Fibroblast of skin of left quadriceps (primary cell): ENCODE measurements at regions not wholly inside any gene's neighbourhood (a gene's known extent, or its start where the extent isn't known, plus 50 kb on each side); places are given as distances from the start of the nearest gene placed in this dataset.

Experiments used
- DNase-seq, 2 experiments: peaks; one replicate each; pipeline ENCODE4 v3.0.0-alpha.2; 2013; ENCODE audit warnings: low read depth in 2 of 2

DNA sequence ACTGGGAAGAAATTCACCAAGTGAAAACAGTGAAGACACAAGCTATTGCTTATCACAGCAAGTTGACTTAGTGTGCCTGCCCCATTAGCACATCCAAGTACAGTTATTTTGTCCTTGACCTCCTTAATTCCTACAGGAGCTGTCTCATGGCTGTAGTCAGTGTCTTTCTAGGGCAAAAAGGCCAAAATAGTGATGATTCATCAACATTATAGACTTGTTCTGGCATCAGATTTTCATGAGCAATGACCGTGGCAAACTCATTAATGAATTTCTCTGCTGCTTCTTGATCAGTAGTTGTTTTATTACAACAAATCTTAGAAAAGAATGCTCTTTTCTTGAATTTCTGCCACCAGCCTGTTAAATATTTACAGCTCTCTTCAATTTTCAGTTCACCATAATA lies 1169.3 kb upstream of the DDX18 start:
- no peak for DNase-seq

DNA sequence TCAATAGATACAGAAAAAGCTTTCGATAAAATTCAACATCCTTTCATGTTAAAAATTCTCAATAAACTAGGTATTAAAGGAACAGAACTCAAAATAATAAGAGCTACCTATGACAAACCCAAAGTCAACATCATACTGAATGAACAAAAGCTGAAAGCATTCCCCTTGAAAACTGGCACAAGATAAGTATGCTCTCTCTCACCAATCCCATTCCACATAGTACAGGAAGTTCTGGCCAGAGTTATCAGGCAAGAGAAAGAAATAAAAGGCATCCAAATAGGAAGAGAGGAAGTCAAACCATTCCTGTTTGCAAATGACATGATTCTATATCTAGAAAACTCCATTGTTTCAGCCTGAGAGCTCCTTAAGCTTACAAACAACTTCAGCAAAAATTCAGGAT lies 1145.8 kb upstream of the DDX18 start:
- DNase-seq, result no peak

DNA sequence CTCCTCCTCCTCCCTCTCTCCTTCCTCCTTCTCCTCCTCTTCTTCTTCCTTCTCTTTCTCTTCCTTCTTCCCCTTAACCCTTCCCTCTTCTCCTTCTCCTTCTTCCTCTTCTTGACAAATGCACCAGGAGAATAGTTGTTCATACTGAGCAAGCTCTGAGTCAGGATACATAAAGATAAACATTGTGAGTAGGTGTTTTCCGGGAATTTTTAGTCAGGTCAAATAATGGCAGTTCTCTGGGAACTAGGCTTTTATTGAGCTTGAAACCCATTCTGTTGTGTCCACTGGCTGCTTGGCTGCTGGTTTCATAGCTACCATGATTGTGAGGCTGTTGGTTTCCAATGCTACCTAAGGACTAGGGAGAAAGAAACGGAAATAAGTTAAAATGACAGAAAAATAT lies 1144.7 kb upstream of the DDX18 start:
- no peak for DNase-seq

DNA sequence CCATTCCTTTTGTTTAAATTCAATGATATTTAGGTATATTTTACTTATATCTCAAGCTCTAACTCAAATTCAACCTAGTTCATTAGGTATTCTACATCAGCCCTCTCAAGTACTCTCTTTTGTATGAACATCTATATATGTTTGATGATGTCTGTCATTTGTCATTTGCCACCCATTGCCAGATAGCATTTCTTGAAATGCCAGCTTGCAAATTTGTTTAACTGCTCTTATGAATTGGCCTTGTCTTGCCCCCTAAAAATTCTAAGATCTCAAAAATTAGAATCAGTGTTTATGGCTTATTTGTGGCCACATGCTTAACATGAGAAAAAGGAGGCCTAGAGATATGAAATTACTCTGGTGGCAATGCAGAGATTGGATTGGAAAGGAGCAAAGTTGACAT lies 1140.3 kb upstream of the DDX18 start:
- DNase-seq, result no peak

DNA sequence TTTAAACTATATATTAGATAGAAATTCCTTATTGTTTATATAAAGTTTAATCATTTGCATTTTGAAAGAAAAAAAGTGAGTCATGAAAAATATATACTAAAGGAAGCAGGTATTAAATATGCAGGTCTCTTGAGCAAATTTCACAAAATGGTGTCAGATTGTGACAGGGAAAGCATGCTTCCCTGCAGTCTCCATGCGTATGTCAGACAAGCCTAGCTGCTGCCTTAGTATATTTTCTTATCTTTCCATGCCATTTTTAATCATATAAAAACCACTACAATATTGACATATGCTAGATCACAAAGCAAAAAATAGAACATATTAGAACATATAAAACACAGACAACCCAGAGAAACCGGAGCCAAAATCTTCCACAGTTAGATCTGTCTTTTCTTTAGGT lies 1137.7 kb upstream of the DDX18 start:
- DNase-seq, result no peak

DNA sequence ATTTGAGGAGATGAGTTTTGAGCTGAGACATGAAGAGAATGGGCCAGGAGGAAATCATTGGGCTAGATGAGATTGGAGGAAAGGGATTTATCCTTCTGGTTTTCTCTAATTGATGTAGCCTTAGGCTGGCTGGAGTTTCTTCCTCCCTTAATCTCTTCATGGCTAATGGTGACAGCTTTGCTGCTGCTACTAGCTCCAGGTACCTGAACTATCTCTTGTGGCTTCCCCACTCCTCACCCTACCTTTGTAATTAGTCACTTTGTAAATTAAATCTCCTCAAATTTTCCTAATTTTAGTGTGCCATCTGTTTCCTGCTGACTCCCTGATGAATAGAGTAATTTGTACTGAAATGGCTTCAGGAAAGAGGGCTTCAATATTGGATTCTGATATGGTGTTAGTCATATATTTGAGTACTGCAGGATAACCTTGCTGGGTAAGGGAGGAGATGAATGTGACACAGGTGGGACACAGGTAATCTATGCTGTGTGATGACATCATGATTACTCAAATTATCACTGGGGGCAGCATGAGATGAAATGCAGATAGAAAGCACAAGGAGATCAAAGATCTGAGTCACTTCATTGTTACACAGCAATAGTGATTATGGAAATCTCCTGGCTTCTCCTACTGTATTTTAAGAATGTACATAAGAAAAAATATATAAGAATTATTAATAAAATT lies 1134.1 kb upstream of the DDX18 start:
- no peak for DNase-seq

DNA sequence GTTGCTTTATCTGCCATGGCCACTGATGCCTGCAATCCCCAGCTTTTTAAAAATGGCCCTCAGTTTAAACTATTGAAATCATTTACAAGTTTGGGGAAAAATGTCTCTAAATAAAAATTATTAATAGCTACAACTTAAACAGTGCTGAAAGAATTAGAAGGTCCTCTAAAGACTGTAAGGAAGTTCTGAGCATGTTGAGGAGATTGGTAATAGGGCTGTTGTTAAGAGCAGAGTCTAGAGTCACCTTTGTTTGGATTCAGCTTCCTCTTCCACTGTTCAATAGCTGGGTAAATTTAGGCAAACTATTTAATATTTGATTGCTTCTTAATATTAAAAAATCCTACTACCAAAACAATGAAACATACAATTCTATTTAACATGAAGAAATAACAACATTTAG lies 1127.1 kb upstream of the DDX18 start:
- no peak for DNase-seq

DNA sequence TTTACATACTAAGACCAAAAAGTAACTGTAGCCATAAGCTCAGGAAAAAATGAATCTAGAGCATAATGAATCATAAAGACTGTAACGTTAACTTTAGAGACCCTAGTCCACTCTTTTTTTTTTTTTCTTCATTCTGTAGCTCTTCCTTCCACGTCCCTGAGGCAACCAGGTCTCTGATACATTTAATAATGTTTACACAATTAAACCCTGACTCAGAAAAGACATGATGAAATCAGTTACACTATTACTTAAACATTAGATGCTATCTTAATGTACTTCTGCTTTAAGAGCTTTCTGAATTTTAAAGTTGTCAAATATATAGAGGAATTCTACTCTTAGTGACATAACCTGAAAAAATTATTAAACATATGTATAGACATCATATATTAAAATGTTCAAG lies 1121.5 kb upstream of the DDX18 start:
- DNase-seq, result no peak

DNA sequence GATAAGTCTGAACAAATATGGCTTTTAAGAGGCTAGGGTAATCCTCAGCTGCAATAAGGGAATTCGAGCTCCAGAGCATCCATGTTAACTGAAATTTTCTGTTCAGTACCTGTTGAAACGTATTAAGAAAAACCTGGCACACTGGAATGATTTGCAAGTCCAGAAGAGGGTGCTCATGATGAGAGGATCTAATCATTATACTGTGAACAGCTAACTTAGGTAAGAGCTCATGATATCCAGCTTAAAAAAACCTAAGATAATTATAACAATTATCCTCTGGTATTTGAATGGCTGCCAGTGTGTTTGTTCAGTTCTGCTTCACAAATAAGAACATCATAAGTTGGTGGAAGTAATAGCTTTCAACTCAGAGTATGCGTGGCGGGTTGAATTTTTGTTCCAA lies 1118.3 kb upstream of the DDX18 start:
- DNase-seq, result no peak

DNA sequence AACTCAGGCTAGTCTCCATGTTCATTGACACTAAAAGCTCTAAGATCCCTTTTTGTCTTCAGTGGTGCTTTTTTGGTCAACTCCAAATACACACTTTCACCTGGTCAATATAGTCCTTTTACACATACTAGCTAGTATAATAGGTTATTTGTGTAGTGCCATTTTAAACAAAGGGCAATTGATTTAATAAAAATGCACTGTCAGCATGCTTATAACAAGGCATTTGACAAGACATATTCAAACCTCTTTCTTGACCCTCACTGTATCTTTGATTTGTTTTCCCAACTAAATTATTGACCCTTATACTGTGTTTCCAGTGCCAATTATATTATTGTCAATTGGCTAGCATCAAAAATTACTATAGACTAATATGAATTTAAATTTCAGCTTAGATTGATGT lies 1117.6 kb upstream of the DDX18 start:
- no peak for DNase-seq

DNA sequence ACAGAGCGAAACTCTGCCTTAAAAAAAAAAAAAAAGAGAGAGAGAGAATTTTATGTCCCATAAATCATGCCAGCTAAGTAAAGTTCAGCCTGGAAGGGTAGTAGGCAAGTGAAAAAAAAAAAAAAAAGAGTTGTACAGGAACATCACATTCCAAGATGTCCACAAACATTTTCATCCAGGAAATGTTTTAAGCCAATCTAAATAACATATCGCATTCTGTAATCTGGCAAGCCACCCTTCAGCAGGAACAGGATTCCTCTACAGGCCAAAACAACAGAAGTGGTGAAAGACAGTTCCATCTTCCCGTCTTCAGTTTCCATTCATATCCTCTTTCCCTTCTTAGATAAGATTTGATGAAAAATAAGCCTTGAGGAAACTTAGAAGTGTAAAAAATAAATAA lies 1108.1 kb upstream of the DDX18 start:
- DNase-seq, result no peak

DNA sequence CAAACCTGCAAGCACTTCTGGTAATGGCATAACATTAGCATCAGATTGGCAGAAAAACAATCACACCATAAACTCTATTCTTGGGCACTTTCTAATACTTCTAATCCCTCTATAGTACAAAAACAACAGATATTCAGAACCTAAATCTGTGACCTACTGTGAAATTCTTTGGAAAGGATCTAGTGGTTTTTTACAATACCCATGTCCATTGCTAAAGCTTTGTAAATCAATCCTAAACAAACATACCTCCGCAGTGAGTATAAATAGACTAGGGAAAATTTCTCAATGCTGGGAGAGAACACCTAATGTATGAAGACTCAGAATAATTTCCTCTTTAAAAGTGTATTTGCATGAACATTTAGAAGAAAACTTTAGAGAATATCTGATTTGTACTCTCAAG lies 1098.5 kb upstream of the DDX18 start:
- no peak for DNase-seq

DNA sequence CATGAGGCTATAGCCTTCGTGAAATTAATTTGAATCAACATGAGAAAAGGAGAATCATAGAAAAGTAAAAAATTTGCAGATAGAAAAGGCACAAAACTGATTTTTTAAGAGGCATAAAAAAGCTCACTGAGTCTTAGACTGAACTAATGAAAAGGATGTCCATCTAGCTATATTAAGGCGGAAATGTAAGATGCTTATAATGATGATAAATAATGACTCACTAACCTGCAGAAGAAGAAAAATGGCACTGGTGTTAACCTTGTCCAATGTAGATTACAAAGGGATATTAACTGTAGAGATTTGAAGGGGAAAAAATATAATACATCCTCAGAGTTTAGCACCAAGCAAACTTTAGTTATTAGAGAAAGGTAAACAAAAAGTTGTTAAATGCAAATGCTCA lies 1098.0 kb upstream of the DDX18 start:
- no peak for DNase-seq

DNA sequence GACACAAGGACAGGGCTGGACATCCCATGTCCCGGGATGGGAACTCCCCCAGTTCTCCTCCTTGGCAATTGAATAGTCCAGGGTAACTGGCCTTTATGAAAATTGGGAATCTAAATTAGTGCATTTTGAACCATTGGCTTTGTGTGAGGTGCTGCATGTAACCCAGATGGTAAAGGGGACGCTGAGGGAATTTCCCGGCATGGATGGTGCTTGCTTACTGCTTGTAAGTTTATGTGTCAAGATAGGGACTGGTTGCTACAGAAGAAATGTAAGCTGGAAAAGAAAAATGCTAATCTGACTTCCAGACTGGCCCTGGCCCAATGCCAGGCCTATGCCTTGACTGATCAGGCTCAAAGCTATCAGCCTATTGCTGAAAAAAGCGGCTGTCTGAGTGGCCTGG lies 1096.7 kb upstream of the DDX18 start:
- no peak for DNase-seq

DNA sequence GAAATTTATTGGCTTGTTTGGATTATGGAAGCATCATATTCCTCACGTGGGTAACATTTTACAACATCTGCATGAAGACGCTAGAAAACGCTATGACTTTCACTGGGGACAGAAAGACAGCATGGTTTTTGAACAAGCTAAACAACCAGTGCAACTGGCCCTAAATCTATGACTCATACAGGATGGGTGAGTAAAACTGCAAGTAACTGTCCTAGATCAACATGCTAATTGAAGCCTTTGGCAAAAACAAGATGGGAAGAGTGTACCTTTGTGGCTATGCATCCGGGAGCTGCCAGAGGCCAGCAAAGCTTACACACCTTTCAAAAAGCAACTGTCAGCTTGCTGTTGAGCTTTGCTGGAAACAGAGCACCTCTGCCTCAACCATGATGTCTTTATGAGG lies 1096.0 kb upstream of the DDX18 start:
- DNase-seq, result no peak

DNA sequence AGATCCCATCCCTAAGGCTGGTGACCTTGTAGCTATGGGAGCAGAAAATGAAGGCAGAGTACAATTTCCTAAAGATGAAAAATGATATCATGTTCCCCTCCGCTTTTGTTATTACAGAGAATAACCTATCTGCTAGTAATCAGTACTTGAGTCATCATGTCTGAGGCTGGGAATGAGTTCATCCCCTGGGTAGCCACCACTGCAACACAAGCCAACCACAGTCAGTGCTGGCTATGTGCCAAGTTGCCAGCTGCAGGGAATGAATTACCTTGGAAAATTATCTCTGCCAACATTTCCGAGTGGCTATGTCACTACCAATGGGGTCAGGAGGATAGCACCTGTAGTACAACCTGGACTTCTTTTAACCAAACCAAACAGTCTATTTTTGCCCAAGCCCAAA lies 1094.7 kb upstream of the DDX18 start:
- DNase-seq, result peak in 1 of 2 experiments; percentile 3

DNA sequence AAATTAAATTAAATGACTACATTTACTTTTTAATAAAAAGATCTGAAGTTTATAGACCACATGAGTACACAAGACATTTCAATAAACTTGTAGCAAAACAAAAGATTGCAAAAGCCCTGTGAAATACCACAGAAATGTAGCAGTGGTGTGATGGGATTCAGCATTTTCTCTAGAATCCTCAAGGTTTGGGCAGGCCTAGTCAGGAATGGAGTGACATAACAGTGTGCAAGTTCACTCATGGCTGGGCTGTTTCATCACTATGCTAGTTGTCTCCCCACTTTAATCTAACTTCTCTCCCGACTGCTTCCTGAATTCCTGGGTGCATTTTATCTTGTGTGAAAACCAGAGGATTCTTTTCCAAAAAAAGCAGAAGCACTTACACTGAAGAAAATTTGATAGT lies 1089.9 kb upstream of the DDX18 start:
- no peak for DNase-seq

DNA sequence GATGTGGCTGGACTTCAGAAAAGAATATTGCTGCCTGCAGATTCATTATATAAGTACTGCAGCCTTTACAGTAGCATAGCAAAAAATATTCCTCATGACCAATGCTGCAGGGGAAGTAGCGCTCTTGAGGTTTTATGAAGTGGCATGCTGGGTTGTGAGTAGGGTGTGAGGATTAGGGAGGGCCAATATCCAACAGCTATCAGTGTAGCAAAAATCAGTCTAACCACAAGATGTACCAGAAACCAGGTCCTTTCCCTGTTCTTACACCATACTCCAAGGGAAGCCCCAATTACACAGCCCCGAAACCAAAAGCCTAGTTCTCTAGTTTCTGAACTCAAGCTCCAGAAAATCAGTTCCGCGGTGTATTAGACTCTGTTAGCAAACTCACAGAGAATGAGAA lies 1082.2 kb upstream of the DDX18 start:
- no peak for DNase-seq

DNA sequence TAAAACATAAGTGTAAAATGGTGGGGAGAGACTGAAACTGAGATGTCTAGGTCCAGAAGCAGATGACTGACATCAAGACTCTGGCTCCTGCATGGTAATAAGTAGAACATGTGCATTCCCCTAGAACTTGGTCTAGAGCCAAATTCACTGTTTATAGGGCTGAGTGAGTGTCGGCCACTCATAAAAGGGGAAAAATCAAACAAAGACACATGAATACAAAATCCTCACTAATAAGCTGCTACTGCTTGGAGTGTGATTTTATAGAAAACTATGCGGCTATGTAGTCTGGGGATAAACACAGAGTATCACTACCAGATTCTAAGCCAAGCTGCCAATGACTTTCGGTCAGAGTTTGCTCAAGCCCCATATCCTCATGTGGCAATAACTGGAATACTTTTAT lies 1080.8 kb upstream of the DDX18 start:
- peak in 1 of 2 experiments; percentile 3 for DNase-seq

DNA sequence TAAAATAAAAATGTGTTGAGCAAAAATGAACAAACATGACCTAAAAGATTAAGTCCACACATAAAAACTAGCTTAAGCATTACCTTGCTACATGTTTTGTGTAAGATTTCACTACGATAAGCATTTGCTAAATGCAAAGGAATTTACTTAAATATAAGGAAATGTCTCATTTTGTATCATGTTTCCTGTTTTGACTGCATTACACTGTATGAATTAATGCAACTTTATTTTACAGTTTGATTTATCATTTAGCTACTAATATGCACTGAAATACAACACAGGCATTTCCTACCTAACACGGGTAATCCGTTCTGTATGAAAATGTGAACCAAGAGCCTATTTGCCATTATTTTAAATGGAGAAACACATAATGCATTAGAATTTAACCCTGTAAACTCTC lies 1076.5 kb upstream of the DDX18 start:
- no peak for DNase-seq

DNA sequence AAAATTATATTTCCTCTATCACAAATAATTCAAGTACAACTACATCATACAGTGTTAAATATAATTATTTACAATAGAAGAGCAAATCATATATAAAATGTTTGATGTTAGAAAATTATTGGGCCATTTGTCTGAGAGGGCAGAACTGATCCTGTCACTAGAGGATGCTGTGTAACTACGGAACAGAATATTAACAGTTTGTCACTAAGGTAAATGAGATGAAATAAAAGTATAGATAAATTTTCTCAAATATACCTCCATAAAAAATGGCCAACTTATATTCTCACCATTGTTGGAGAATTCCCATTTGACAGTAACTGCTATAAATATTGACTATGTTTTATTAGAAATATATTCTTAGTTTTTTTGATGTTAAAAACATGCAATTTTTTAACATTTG lies 1067.4 kb upstream of the DDX18 start:
- no peak for DNase-seq

DNA sequence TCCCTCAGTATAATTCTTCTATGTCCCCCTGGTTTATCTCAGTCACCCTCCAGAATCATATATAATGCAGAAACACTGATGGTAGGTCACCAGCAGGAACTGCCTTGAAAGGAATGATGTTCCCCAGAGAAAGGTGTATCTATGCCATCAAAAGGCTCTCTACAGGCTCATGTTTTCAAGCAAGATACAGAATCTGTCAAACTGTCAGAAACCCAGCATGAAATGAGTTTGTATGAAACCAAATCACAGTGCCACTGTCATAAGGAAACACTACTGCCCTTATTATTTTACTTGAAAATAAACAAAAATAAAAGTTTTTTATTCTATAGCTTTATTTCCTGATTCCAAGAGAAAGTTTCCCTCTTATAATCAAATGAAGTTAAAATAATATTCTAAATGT lies 1064.5 kb upstream of the DDX18 start:
- no peak for DNase-seq

DNA sequence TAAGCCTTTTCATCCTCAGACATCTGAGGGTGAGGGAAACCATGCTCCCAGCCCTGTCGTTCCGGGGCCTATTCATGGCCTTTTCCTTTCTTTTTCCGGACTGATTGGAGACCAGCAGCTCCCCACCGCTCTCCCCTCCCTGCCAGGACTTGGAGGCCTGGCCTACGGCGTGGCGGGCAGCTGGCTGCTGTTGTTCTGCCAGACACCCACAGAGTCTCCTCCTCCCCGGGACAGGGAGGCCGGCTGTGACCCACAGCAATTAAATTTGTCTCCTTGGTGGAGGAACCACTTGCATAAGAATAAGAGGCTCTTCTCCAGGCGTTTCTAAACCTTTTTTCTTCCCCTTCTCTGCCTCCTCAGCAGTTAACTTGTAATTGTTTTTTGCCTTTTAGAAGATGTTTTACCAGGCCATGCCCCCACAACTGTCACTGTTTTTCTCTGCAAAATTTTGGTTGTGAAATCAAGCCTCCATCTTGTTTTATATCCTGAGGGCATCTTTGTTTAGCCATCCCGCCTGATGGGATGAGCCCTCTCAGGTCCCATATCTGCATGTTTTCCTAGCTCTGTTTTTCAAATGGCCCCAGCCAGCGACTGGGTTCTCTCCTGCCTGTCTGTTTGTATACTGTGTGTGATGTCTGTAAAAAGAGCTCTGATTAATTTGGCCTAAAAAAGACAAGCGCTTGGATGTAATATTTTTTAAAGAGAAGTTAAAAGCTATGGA lies 1060.0 kb upstream of the DDX18 start:
- DNase-seq, result no peak

DNA sequence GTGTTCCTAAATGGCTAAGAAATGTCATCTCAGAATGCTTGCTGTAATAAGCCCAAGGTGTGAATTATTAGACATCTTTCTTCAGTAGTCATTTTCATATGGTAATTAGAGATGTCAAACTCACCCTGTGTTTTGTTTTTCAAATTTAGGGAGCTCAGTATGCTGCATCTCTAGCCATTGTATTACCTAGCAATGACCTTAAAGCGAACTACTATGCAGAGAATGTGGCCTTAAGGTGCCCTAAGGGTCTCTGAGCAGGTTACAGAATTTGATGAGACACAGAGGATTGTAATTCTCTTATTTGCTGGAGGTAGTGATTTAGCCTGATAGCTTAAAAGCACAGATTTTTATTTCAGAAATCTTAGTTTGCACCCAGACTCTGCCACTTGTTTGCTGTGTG lies 1052.6 kb upstream of the DDX18 start:
- DNase-seq, result no peak
